AG10803 (cell line): ENCODE measurements at regions not wholly inside any gene's neighbourhood (a gene's known extent, or its start where the extent isn't known, plus 50 kb on each side); places are given as distances from the start of the nearest gene placed in this dataset.

Experiments
- DNase-seq: peaks from one replicate; pipeline ENCODE4 v3.0.0; 2010; ENCODE audit warnings: low read depth
- H3K4me3 ChIP-seq: 2 replicates; pipeline ENCODE4 v1.5.1; 2011; ENCODE audit warnings: mild to moderate bottlenecking, low read length, control low read depth
- TF ChIP-seq, protein P1 (sequence below): conservative IDR thresholded peaks from 2 replicates; pipeline ENCODE4 v1.5.1; 2011; ENCODE audit warnings: mild to moderate bottlenecking, low read length, control low read depth, inconsistent platforms

DNA sequence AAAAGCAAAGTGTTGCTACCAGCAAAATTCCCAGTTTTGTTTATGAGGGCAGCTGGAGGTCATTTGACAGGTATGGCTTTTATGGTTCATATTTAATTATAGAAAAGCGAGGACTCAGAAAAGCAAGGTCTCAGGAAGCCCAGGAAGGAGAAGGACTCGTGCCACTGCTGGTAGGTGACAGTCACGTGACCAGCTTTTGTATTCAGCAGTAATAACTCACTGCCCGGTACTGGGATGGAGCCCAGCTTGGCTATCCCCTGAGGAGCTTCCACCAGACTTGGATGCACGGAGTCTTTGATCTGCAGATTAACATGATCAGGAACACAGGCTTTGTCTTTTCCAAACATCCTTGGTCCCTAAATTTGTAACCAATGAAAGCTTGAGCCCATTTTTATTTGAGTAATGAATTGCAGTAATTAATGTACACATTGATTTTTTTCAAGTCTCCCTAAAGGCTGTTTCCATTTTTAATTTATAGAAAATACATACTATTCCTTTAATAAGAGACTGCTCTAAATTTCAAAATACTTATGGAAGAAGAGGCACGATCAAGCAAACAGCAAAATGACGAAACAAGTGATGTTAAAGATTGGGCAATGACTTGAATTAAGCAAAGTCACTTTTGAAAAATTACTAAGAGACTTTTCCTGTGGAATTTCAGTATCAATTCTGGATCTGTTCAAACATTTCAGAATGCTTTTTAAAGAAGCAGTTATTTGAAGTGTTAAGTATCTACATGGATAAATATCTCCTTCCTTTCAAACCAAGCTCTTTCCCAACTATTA is 251.7 kb upstream of the HNRNPA3 start:
- TF ChIP-seq, protein P1, sequence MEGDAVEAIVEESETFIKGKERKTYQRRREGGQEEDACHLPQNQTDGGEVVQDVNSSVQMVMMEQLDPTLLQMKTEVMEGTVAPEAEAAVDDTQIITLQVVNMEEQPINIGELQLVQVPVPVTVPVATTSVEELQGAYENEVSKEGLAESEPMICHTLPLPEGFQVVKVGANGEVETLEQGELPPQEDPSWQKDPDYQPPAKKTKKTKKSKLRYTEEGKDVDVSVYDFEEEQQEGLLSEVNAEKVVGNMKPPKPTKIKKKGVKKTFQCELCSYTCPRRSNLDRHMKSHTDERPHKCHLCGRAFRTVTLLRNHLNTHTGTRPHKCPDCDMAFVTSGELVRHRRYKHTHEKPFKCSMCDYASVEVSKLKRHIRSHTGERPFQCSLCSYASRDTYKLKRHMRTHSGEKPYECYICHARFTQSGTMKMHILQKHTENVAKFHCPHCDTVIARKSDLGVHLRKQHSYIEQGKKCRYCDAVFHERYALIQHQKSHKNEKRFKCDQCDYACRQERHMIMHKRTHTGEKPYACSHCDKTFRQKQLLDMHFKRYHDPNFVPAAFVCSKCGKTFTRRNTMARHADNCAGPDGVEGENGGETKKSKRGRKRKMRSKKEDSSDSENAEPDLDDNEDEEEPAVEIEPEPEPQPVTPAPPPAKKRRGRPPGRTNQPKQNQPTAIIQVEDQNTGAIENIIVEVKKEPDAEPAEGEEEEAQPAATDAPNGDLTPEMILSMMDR: no peak
- H3K4me3 ChIP-seq: no peak overlapping the region
- no peak for DNase-seq

GRCh38 chr2:176961775-176962619 is 250.6 kb upstream of the HNRNPA3 start:
- DNase-seq: no peak
- TF ChIP-seq, protein P1: no peak
- no peak overlapping the region for H3K4me3 ChIP-seq

DNA sequence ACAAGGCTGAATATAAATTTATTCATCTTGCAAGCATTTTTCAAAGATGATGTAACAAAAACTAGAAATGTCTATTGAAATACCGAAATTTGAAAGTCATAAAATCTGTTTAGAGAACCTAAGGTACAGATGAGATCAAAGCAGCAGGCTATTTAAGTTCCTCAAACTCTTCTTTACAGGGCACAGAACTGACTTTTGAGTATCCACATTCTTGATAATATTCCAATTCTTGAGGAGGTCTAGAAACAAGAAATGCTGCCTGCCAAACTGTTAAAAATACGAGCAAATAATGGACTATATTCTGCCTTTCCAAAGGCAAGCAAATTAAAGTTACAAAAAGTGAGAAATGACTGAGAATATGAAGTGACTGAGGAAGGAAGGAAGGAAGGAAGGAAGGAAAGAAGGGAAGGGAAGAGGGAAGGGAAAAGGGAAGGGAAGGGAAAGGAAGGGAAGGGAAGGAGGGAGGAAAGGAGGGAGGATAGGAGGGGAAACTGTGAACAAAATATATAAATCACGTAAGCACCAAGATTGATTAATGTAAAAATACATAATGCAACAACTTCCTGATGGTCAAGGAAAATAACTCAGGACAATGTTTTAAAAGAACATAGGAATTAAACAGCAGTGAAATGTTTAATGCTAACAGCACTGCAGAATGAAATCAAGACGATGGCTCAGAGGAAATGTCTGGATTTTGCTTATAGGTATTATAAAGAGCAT is 248.9 kb upstream of the HNRNPA3 start:
- H3K4me3 ChIP-seq: no peak overlapping the region
- TF ChIP-seq, protein P1: no peak
- DNase-seq: no peak

GRCh38 chr2:176967911-176968450 is 244.6 kb upstream of the HNRNPA3 start:
- DNase-seq: no peak
- TF ChIP-seq, protein P1: no peak
- no peak overlapping the region for H3K4me3 ChIP-seq

- no peak for DNase-seq
- TF ChIP-seq, protein P1: no peak
These were observed 242.8 kb upstream of the HNRNPA3 start for GRCh38 chr2:176969642-176970359.

More at GRCh38 chr2:176969642-176970359, 242.8 kb upstream of the HNRNPA3 start:
- no peak overlapping the region for H3K4me3 ChIP-seq
